DMS 273 (cell line): ENCODE measurements at regions not wholly inside any gene's neighbourhood (a gene's known extent, or its start where the extent isn't known, plus 50 kb on each side); places are given as distances from the start of the nearest gene placed in this dataset.
"Not testable (repeated sequence)": the region's sequence is repeated elsewhere in the genome, so short reads cannot be mapped to it uniquely, and the experiment has no call there.

Source experiments
- DNase-seq: peaks from one replicate; lab custom pipeline; 2025; ENCODE audit not compliant: unreplicated experiment; lab: John Stamatoyannopoulos, UW

- DNase-seq: no peak
These were observed 621.5 kb downstream of the CDH9 start for GRCh38 chr5:26416911-26417310.

- DNase-seq: no peak
These were observed 622.2 kb downstream of the CDH9 start for GRCh38 chr5:26415987-26416779.

GRCh38 chr5:26390608-26391007 is 647.8 kb downstream of the CDH9 start:
- no peak for DNase-seq

GRCh38 chr5:26388976-26389375 is 649.4 kb downstream of the CDH9 start:
- no peak for DNase-seq

- no peak for DNase-seq
These were observed 651.9 kb downstream of the CDH9 start for GRCh38 chr5:26386532-26386931.

GRCh38 chr5:26364624-26365023 is 673.8 kb downstream of the CDH9 start:
- DNase-seq: not testable (repeated sequence)

GRCh38 chr5:26343801-26344325 is 694.5 kb downstream of the CDH9 start:
- DNase-seq: no peak

GRCh38 chr5:26339576-26339975 is 698.8 kb downstream of the CDH9 start:
- DNase-seq: no peak

GRCh38 chr5:26329562-26330189 is 708.7 kb downstream of the CDH9 start:
- DNase-seq: peak; percentile 27

GRCh38 chr5:26326153-26326759 is 712.1 kb downstream of the CDH9 start:
- no peak for DNase-seq

GRCh38 chr5:26325432-26325831 is 713.0 kb downstream of the CDH9 start:
- not testable (repeated sequence) for DNase-seq

GRCh38 chr5:26324273-26324895 is 714.0 kb downstream of the CDH9 start:
- not testable (repeated sequence) for DNase-seq

GRCh38 chr5:26323794-26324193 is 714.6 kb downstream of the CDH9 start:
- DNase-seq: no peak

GRCh38 chr5:26321278-26321677 is 717.1 kb downstream of the CDH9 start:
- no peak for DNase-seq

GRCh38 chr5:26310415-26310814 is 728.0 kb downstream of the CDH9 start:
- no peak for DNase-seq

- DNase-seq: no peak
These were observed 742.8 kb downstream of the CDH9 start for GRCh38 chr5:26295541-26295940.

- no peak for DNase-seq
These were observed 756.2 kb downstream of the CDH9 start for GRCh38 chr5:26282190-26282589.

- DNase-seq: no peak
These were observed 760.3 kb downstream of the CDH9 start for GRCh38 chr5:26278078-26278477.

GRCh38 chr5:26259081-26259480 is 779.3 kb downstream of the CDH9 start:
- DNase-seq: peak; percentile 10

- no peak for DNase-seq
These were observed 793.1 kb downstream of the CDH9 start for GRCh38 chr5:26245321-26245720.

GRCh38 chr5:26239588-26239987 is 798.8 kb downstream of the CDH9 start:
- DNase-seq: no peak
